ENCODE measurements at regions not wholly inside any gene's neighbourhood (a gene's known extent, or its start where the extent isn't known, plus 50 kb on each side); places are given as distances from the start of the nearest gene placed in this dataset.

GRCh38 chr14:98077176-98077575 is 1194.8 kb downstream of the BCL11B start:
- DNase-seq (ENCODE audit: insufficient read length, low spot score): no peak
- FAIRE-seq: no peak

GRCh38 chr14:98082833-98083232 is 1189.2 kb downstream of the BCL11B start:
- no peak for FAIRE-seq
- TF ChIP-seq, protein P1, sequence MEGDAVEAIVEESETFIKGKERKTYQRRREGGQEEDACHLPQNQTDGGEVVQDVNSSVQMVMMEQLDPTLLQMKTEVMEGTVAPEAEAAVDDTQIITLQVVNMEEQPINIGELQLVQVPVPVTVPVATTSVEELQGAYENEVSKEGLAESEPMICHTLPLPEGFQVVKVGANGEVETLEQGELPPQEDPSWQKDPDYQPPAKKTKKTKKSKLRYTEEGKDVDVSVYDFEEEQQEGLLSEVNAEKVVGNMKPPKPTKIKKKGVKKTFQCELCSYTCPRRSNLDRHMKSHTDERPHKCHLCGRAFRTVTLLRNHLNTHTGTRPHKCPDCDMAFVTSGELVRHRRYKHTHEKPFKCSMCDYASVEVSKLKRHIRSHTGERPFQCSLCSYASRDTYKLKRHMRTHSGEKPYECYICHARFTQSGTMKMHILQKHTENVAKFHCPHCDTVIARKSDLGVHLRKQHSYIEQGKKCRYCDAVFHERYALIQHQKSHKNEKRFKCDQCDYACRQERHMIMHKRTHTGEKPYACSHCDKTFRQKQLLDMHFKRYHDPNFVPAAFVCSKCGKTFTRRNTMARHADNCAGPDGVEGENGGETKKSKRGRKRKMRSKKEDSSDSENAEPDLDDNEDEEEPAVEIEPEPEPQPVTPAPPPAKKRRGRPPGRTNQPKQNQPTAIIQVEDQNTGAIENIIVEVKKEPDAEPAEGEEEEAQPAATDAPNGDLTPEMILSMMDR (IDR thresholded peaks at IDR 0.05; ENCODE audit: insufficient read depth, missing control alignments): no peak

More at GRCh38 chr14:98077176-98077575, 1194.8 kb downstream of the BCL11B start:
- TF ChIP-seq, protein P1 (IDR thresholded peaks at IDR 0.05; ENCODE audit: insufficient read depth, missing control alignments): no peak

GRCh38 chr14:98085751-98086150 is 1186.2 kb downstream of the BCL11B start:
- no peak for DNase-seq (ENCODE audit: insufficient read length, low spot score)
- FAIRE-seq: no peak
- TF ChIP-seq, protein P1 (IDR thresholded peaks at IDR 0.05; ENCODE audit: insufficient read depth, missing control alignments): no peak

More at GRCh38 chr14:98082833-98083232, 1189.2 kb downstream of the BCL11B start:
- no peak for DNase-seq (ENCODE audit: insufficient read length, low spot score)

DNA sequence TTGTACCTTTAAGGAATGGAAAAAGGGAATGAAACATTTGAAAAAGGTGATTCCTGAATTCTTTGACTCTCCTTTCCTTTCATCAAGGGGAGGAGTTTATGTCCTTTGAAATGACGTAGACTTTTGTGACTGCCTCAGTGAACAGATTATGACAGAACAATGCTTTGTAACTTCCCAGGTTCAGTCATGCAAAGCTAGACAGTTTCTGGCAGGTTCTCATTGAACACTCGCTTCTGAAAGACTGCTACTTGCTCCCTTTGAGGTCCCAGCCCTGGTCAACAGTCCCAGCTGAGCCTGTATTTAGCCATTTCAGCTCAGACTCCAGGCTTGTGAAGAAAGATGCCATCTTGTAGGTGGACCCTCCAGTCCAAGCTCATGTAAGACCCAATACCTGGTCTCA is 1178.9 kb downstream of the BCL11B start:
- TF ChIP-seq, protein P1 (IDR thresholded peaks at IDR 0.05; ENCODE audit: insufficient read depth, missing control alignments): no peak
- no peak for DNase-seq (ENCODE audit: insufficient read length, low spot score)
- FAIRE-seq: no peak

GRCh38 chr14:98099527-98099926 is 1172.5 kb downstream of the BCL11B start:
- TF ChIP-seq, protein P1 (IDR thresholded peaks at IDR 0.05; ENCODE audit: insufficient read depth, missing control alignments): no peak
- no peak for FAIRE-seq
- DNase-seq (ENCODE audit: insufficient read length, low spot score): no peak

- TF ChIP-seq, protein P1 (IDR thresholded peaks at IDR 0.05; ENCODE audit: insufficient read depth, missing control alignments): no peak
- FAIRE-seq (no peak), DNase-seq (ENCODE audit: insufficient read length, low spot score) (no peak)
Observed at GRCh38 chr14:98101323-98101722, 1170.7 kb downstream of the BCL11B start.

GRCh38 chr14:98103705-98104104 is 1168.3 kb downstream of the BCL11B start:
- no peak for FAIRE-seq
- TF ChIP-seq, protein P1 (IDR thresholded peaks at IDR 0.05; ENCODE audit: insufficient read depth, missing control alignments): no peak
- no peak for DNase-seq (ENCODE audit: insufficient read length, low spot score)
